SK-N-SH treated with all-trans-retinoic acid at 6 μM for 48 hours (cell line): ENCODE measurements at regions not wholly inside any gene's neighbourhood (a gene's known extent, or its start where the extent isn't known, plus 50 kb on each side); places are given as distances from the start of the nearest gene placed in this dataset.

Experiments used
- ATAC-seq: fragments of 200-7000 bp; cut with Tn5 transposase; 3 replicates; pipeline ENCODE4 v1.9.1; 2020; ENCODE audit warnings: mild to moderate bottlenecking, moderate library complexity
- ARNTL ChIP-seq: fragments of 450-650 bp; formaldehyde crosslinking; IDR thresholded peaks from 2 replicates; pipeline ENCODE4 v1.5.0; 2020; ENCODE audit warnings: low read depth, mild to moderate bottlenecking, moderate library complexity, borderline replicate concordance
- CREB5 ChIP-seq: fragments of 250-450 bp; sonication (Bioruptor Pico); IDR thresholded peaks from 2 replicates; pipeline ENCODE4 v1.5.1; 2020; ENCODE audit warnings: low read depth, mild to moderate bottlenecking, moderate library complexity
- CSDC2 ChIP-seq: fragments of 250-450 bp; sonication (Bioruptor Pico); IDR thresholded peaks from 2 replicates; pipeline ENCODE4 v1.5.0; 2020; ENCODE audit warnings: mild to moderate bottlenecking, moderate library complexity
- CSRNP3 ChIP-seq: fragments of 250-450 bp; sonication (Bioruptor Pico); IDR thresholded peaks from 2 replicates; pipeline ENCODE4 v1.5.1; 2021; ENCODE audit warnings: mild to moderate bottlenecking, moderate library complexity
- ESRRG ChIP-seq: fragments of 250-450 bp; sonication (Bioruptor Pico); IDR thresholded peaks from 2 replicates; pipeline ENCODE4 v1.6.1; 2021; ENCODE audit warnings: mild to moderate bottlenecking
- GLIS3 ChIP-seq: fragments of 250-450 bp; sonication (Bioruptor Pico); IDR thresholded peaks from 2 replicates; pipeline ENCODE4 v1.5.0; 2020; ENCODE audit warnings: mild to moderate bottlenecking, moderate library complexity
- ISL1 ChIP-seq: fragments of 250-450 bp; sonication (Bioruptor Pico); IDR thresholded peaks from 2 replicates; pipeline ENCODE4 v2.1.2; 2022; ENCODE audit warnings: mild to moderate bottlenecking, moderate library complexity
- OSR1 ChIP-seq: fragments of 250-450 bp; sonication (Bioruptor Pico); IDR thresholded peaks from 2 replicates; pipeline ENCODE4 v1.8.0; 2022; ENCODE audit warnings: moderate library complexity, mild to moderate bottlenecking, inconsistent platforms
- PATZ1 ChIP-seq: fragments of 250-450 bp; sonication (Bioruptor Pico); IDR thresholded peaks from 2 replicates; pipeline ENCODE4 v1.8.0; 2020; ENCODE audit warnings: mild to moderate bottlenecking, moderate library complexity, borderline replicate concordance
- PPARA ChIP-seq: fragments of 250-450 bp; sonication (Bioruptor Pico); IDR thresholded peaks from 2 replicates; pipeline ENCODE4 v1.5.0; 2020; ENCODE audit warnings: mild to moderate bottlenecking, borderline replicate concordance
- RARB ChIP-seq: fragments of 250-450 bp; sonication (Bioruptor Pico); IDR thresholded peaks from 2 replicates; pipeline ENCODE4 v1.8.0; 2021; ENCODE audit warnings: mild to moderate bottlenecking, moderate library complexity
- SNAI2 ChIP-seq: fragments of 250-450 bp; sonication (Bioruptor Pico); IDR thresholded peaks from 2 replicates; pipeline ENCODE4 v1.5.0; 2020; ENCODE audit warnings: mild to moderate bottlenecking, moderate library complexity
- TCF4 ChIP-seq: fragments of 250-450 bp; sonication (Bioruptor Pico); IDR thresholded peaks from 2 replicates; pipeline ENCODE4 v1.8.0; 2021; ENCODE audit warnings: mild to moderate bottlenecking, moderate library complexity, borderline replicate concordance
- TOX ChIP-seq: fragments of 250-450 bp; sonication (Bioruptor Pico); IDR thresholded peaks from 2 replicates; pipeline ENCODE4 v1.8.0; 2021; ENCODE audit warnings: mild to moderate bottlenecking, moderate library complexity, borderline replicate concordance
- TSHZ2 ChIP-seq: fragments of 250-450 bp; sonication (Bioruptor Pico); IDR thresholded peaks from 2 replicates; pipeline ENCODE4 v1.5.0; 2020; ENCODE audit warnings: mild to moderate bottlenecking, moderate library complexity
- ZFP3 ChIP-seq: fragments of 250-450 bp; sonication (Bioruptor Pico); IDR thresholded peaks from 2 replicates; pipeline ENCODE4 v1.5.0; 2020; ENCODE audit warnings: mild to moderate bottlenecking, moderate library complexity
- ZFP30 ChIP-seq: fragments of 450-650 bp; formaldehyde crosslinking; IDR thresholded peaks from 2 replicates; pipeline ENCODE4 v1.5.0; 2022; ENCODE audit warnings: mild to moderate bottlenecking, moderate library complexity
- ZNF565 ChIP-seq: fragments of 450-650 bp; formaldehyde crosslinking; conservative IDR thresholded peaks from 2 replicates; pipeline ENCODE4 v1.5.0; 2020; ENCODE audit warnings: low read depth, mild to moderate bottlenecking, moderate library complexity
- ZNF70 ChIP-seq: fragments of 450-650 bp; formaldehyde crosslinking; IDR thresholded peaks from 2 replicates; pipeline ENCODE4 v1.5.0; 2020; ENCODE audit warnings: mild to moderate bottlenecking, moderate library complexity

- TF ChIP-seq TSHZ2 (no peak), CSRNP3 (CRISPR knock-in tag) (no peak), CSDC2 (CRISPR knock-in tag) (no peak), PATZ1 (no peak), ARNTL (CRISPR knock-in tag) (no peak), TCF4 (CRISPR knock-in tag) (no peak), SNAI2 (CRISPR knock-in tag) (no peak), ISL1 (CRISPR knock-in tag) (no peak), TOX (CRISPR knock-in tag) (no peak), OSR1 (CRISPR knock-in tag) (no peak), RARB (CRISPR knock-in tag) (no peak), PPARA (no peak), ZNF70 (no peak), CREB5 (CRISPR knock-in tag) (no peak), ESRRG (CRISPR knock-in tag) (no peak), ZNF565 (CRISPR knock-in tag) (no peak), ZFP3 (CRISPR knock-in tag) (no peak), GLIS3 (CRISPR knock-in tag) (no peak)
- no peak for ATAC-seq
Observed at GRCh38 chr2:163142618-163143017, 304.1 kb upstream of the KCNH7 start.

- TF ChIP-seq ZFP30 (CRISPR knock-in tag) (no peak), CSRNP3 (CRISPR knock-in tag) (no peak), PPARA (no peak)
- ATAC-seq = no peak
Observed at GRCh38 chr2:163138947-163139346, 300.4 kb upstream of the KCNH7 start.

GRCh38 chr2:163135256-163135655 is 296.7 kb upstream of the KCNH7 start:
- ATAC-seq = no peak
- TF ChIP-seq TCF4 (CRISPR knock-in tag) (no peak), TSHZ2 (no peak), ZNF70 (no peak)
